H1 (cell line): ENCODE measurements at regions not wholly inside any gene's neighbourhood (a gene's known extent, or its start where the extent isn't known, plus 50 kb on each side); places are given as distances from the start of the nearest gene placed in this dataset.

ENCODE experiments used
- GABPA ChIP-seq: IDR thresholded peaks from 2 replicates; pipeline ENCODE4 v1.6.1; 2011; ENCODE audit warnings: mild to moderate bottlenecking, low read length, moderate library complexity, borderline replicate concordance; ENCODE audit not compliant: insufficient read depth
- KDM1A ChIP-seq: fragments of 200-600, 300-600 bp; sonication (generic); IDR thresholded peaks from 2 replicates; pipeline ENCODE4 v1.7.1; 2016; ENCODE audit warnings: mild to moderate bottlenecking, low read length, borderline replicate concordance
- RAD21 ChIP-seq, 2 experiments: IDR thresholded peaks in 1 of 2; conservative IDR thresholded peaks in 1 of 2; 2 replicates each; pipeline ENCODE4 v1.6.1; 2011; ENCODE audit warnings: low read depth in 2 of 2, low read length in 2 of 2, improper control_type of control experiment in 1 of 2, inconsistent platforms in 1 of 2, mild to moderate bottlenecking in 1 of 2, moderate library complexity in 1 of 2

DNA sequence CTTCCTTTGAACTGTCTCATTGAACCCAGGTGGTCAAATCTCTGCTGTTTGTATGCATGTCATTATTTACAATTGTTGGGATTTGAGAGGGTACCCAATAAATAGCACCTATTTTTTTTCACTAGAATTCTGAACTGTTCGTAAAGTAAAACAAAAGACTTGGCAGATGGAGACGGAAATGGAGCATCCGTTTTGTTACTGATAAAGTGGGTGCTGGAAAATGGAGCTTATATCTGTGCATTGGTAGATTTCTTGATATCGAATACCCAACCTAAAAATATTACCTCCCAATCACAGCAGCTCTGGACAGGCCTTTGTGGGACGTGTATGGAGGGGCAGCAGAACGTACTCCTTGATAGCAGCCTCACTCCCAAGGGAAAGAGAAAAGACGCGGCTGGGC, 224.4 kb downstream of the C12orf75 start (continued):
- no peak for TF ChIP-seq KDM1A
- TF ChIP-seq GABPA, result no peak
- no peak for TF ChIP-seq RAD21 (IDR thresholded peaks at IDR 0.05 in 1 of 2, conservative IDR thresholded peaks at IDR 0.05 in 1 of 2; ENCODE audit: low read depth in 2 of 2, low read length in 2 of 2)
